ENCODE measurements at regions not wholly inside any gene's neighbourhood (a gene's known extent, or its start where the extent isn't known, plus 50 kb on each side); places are given as distances from the start of the nearest gene placed in this dataset.

DNA sequence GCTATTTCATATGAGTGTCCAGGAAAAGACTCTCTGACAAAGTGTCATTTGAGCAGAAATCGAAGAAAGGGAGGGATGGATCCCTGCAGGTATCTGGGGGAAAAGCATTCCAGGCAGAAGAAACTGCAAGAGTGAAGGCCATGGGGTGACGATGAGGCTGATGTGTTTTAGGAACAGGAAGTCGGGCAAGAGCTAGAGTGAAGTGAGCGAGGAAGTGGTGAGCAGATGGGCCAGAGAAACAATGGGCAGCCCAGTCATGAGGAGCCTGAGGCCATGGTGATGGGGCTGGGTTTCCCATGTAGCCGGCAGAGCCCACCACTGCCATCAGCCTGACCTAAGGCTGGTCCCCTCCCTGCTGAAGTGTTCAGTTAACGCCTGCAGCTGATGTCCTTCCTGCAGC, 150.2 kb downstream of the TNFSF13B start:
- H3K36me3 ChIP-seq (ENCODE audit: insufficient read depth, low read length, poor library complexity, severe bottlenecking), result no peaks in the 10 kb centered on the region
- intact Hi-C loops (cut with micrococcal nuclease; ENCODE audit: unreplicated experiment), result no loop called here
- CTCF ChIA-PET, result no interaction called here
- no TSS peak for BruUV-seq (replicated peaks)
- no peak overlapping the region for H3K4me3 ChIP-seq (ENCODE audit: low read depth, low read length, poor library complexity, severe bottlenecking)
- POLR2A ChIA-PET (ENCODE audit: low non-redundant PET), result no interaction called here
- H3K9me3 ChIP-seq (ENCODE audit: low read depth, low read length, poor library complexity, severe bottlenecking), result no peaks in the 10 kb centered on the region
- H3K27me3 ChIP-seq (replicated peaks; ENCODE audit: insufficient read depth, low read depth, low read length, poor library complexity), result no peaks in the 10 kb centered on the region
- no peaks in the 10 kb centered on the region for H3K4me1 ChIP-seq (ENCODE audit: insufficient read depth, low read length, poor library complexity, severe bottlenecking)
- TF ChIP-seq EZH2 (IDR thresholded peaks at IDR 0.05; ENCODE audit: borderline replicate concordance, low read depth, low read length, poor library complexity, severe bottlenecking), result no peak
- TF ChIP-seq, protein P1, sequence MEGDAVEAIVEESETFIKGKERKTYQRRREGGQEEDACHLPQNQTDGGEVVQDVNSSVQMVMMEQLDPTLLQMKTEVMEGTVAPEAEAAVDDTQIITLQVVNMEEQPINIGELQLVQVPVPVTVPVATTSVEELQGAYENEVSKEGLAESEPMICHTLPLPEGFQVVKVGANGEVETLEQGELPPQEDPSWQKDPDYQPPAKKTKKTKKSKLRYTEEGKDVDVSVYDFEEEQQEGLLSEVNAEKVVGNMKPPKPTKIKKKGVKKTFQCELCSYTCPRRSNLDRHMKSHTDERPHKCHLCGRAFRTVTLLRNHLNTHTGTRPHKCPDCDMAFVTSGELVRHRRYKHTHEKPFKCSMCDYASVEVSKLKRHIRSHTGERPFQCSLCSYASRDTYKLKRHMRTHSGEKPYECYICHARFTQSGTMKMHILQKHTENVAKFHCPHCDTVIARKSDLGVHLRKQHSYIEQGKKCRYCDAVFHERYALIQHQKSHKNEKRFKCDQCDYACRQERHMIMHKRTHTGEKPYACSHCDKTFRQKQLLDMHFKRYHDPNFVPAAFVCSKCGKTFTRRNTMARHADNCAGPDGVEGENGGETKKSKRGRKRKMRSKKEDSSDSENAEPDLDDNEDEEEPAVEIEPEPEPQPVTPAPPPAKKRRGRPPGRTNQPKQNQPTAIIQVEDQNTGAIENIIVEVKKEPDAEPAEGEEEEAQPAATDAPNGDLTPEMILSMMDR (conservative IDR thresholded peaks at IDR 0.05; ENCODE audit: low read depth, low read length), result no peak
- no peak overlapping the region for H3K27ac ChIP-seq (ENCODE audit: low read depth, low read length, poor library complexity, severe bottlenecking)
- no peak for DNase-seq (ENCODE audit: low spot score)

DNA sequence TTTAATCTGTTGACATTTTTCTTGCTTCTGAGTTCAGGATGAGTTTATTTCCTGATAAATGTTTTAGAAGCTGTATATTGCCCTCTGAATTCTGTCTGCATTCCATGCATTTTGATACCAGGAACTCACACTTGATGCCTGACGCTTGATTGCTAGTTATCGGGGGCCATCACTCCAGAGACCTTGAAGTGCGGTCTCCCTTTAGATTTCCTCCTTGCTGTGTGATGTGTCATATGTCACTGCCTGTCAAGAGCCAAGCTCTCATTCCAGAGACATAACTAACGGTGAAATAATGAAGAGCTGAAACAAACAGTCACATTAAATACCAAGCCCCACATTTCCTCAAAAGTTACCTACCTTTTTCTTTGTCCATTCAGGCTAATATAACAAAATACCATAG, 155.5 kb downstream of the TNFSF13B start:
- no peaks in the 10 kb centered on the region for H3K36me3 ChIP-seq (ENCODE audit: insufficient read depth, low read length, poor library complexity, severe bottlenecking)
- intact Hi-C loops (cut with micrococcal nuclease; ENCODE audit: unreplicated experiment), result no loop called here
- no peaks in the 10 kb centered on the region for H3K27me3 ChIP-seq (replicated peaks; ENCODE audit: insufficient read depth, low read depth, low read length, poor library complexity)
- TF ChIP-seq, protein P1 (conservative IDR thresholded peaks at IDR 0.05; ENCODE audit: low read depth, low read length), result no peak
- no peak for TF ChIP-seq EZH2 (IDR thresholded peaks at IDR 0.05; ENCODE audit: borderline replicate concordance, low read depth, low read length, poor library complexity, severe bottlenecking)
- CTCF ChIA-PET, result no interaction called here
- no peaks in the 10 kb centered on the region for H3K9me3 ChIP-seq (ENCODE audit: low read depth, low read length, poor library complexity, severe bottlenecking)
- no peaks in the 10 kb centered on the region for H3K4me1 ChIP-seq (ENCODE audit: insufficient read depth, low read length, poor library complexity, severe bottlenecking)
- DNase-seq (ENCODE audit: low spot score), result no peak
- no peak overlapping the region for H3K27ac ChIP-seq (ENCODE audit: low read depth, low read length, poor library complexity, severe bottlenecking)
- no peak overlapping the region for H3K4me3 ChIP-seq (ENCODE audit: low read depth, low read length, poor library complexity, severe bottlenecking)
- POLR2A ChIA-PET (ENCODE audit: low non-redundant PET), result no interaction called here
- no TSS peak for BruUV-seq (replicated peaks)

DNA sequence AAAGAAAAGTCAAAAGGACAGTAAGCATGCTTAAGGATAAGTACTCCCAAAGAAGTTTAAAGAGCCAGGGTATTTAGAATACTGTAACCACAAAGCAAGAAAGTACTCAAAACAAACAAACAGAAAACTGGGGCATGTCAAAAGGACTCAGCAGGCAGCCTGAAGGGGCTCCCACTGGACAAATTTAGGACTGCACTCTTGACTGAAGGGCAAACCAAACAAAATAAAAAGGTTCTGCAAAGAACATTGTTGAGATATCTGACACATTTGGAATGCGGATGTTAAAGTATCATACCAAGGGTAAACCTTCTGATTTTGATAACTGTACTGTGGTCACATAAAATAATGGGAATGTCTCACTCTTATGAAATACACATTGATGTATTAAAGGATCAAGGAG, 157.4 kb downstream of the TNFSF13B start:
- ChIA-PET POLR2A (ENCODE audit: low non-redundant PET) (no interaction called here), CTCF (no interaction called here)
- Histone ChIP-seq H3K27ac (ENCODE audit: low read depth, low read length, poor library complexity, severe bottlenecking) (no peak overlapping the region), H3K4me1 (ENCODE audit: insufficient read depth, low read length, poor library complexity, severe bottlenecking) (no peaks in the 10 kb centered on the region), H3K36me3 (ENCODE audit: insufficient read depth, low read length, poor library complexity, severe bottlenecking) (no peaks in the 10 kb centered on the region), H3K9me3 (ENCODE audit: low read depth, low read length, poor library complexity, severe bottlenecking) (no peaks in the 10 kb centered on the region), H3K4me3 (ENCODE audit: low read depth, low read length, poor library complexity, severe bottlenecking) (no peak overlapping the region), H3K27me3 (replicated peaks; ENCODE audit: insufficient read depth, low read depth, low read length, poor library complexity) (no peaks in the 10 kb centered on the region)
- no TSS peak for BruUV-seq (replicated peaks)
- DNase-seq (ENCODE audit: low spot score), result no peak
- intact Hi-C loops (cut with micrococcal nuclease; ENCODE audit: unreplicated experiment), result no loop called here
- TF ChIP-seq, protein P1 (conservative IDR thresholded peaks at IDR 0.05; ENCODE audit: low read depth, low read length), result no peak
- TF ChIP-seq EZH2 (IDR thresholded peaks at IDR 0.05; ENCODE audit: borderline replicate concordance, low read depth, low read length, poor library complexity, severe bottlenecking), result no peak

All from A673 (cell line).